Activated CD8-positive, alpha-beta T cell treated with anti-CD3 and anti-CD28 coated beads, Interleukin-2, amount 10 ng/mL, durations not matched to agents 7 days and 5 days (primary cell): ENCODE measurements at regions not wholly inside any gene's neighbourhood (a gene's known extent, or its start where the extent isn't known, plus 50 kb on each side); places are given as distances from the start of the nearest gene placed in this dataset.
"Not testable (repeated sequence)": the region's sequence is repeated elsewhere in the genome, so short reads cannot be mapped to it uniquely, and the experiment has no call there.

Experiments
- ATAC-seq: fragments of 150-1000 bp; cut with Tn5 transposase; one replicate; pipeline ENCODE4 v1.10.0; 2021; ENCODE audit warnings: moderate library complexity
- CTCF ChIA-PET: fragments of 350-600 bp; sonication (Branson Sonifier 250); formaldehyde crosslinking; loops from one replicate; lab custom pipeline; 2021; ENCODE audit warnings: antibody characterized with exemption; lab: Charles Lee
- POLR2A ChIA-PET: fragments of 350-600 bp; sonication (Branson Sonifier 250); formaldehyde crosslinking; loops from one replicate; lab custom pipeline; 2021; ENCODE audit warnings: antibody characterized with exemption; lab: Charles Lee
- DNase-seq: peaks from one replicate; pipeline ENCODE4 v3.0.0-alpha.2; 2020
- H3K27ac Mint-ChIP-seq: one replicate; pipeline ENCODE4 v1.8.0; 2021; ENCODE audit warnings: mild to moderate bottlenecking, mixed read lengths
- H3K27me3 Mint-ChIP-seq: one replicate; pipeline ENCODE4 v1.8.0; 2021; ENCODE audit warnings: low read depth, mixed read lengths
- H3K36me3 Mint-ChIP-seq: one replicate; pipeline ENCODE4 v1.8.0; 2021; ENCODE audit warnings: low read depth, mixed read lengths
- H3K4me1 Mint-ChIP-seq: one replicate; pipeline ENCODE4 v1.8.0; 2021; ENCODE audit warnings: low read depth, mixed read lengths
- H3K4me3 Mint-ChIP-seq: one replicate; pipeline ENCODE4 v1.8.0; 2021; ENCODE audit warnings: mild to moderate bottlenecking, mixed read lengths
- H3K9me3 Mint-ChIP-seq: one replicate; pipeline ENCODE4 v1.8.0; 2022; ENCODE audit warnings: mixed read lengths; ENCODE audit not compliant: insufficient read depth

DNA sequence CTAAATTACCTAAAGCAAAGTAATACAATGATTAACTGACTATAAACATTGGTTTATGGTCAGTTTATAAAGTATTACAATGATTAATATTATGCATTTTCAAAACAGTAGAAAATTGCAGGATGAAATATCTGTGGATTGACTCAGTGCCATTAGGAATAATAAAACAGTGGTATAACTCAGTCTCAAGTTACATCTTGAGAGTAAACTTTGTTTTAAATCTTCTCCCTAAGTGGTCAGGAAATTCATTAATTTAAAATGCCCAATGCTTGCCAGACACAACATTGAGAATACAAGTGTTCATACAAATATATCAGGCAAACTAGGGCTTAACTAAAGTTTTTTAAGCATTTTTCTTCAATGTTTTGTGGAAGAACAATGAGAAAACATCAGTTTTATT lies 257.8 kb downstream of the ETV1 start:
- Mint-ChIP-seq H3K4me3 (no peak overlapping the region), H3K27ac (no peak overlapping the region), H3K36me3 (no peaks in the 10 kb centered on the region), H3K9me3 (no peaks in the 10 kb centered on the region), H3K27me3 (no peaks in the 10 kb centered on the region), H3K4me1 (no peaks in the 10 kb centered on the region)
- DNase-seq, result no peak
- no peak for ATAC-seq
- POLR2A ChIA-PET, result no interaction called here
- CTCF ChIA-PET, result no interaction called here

DNA sequence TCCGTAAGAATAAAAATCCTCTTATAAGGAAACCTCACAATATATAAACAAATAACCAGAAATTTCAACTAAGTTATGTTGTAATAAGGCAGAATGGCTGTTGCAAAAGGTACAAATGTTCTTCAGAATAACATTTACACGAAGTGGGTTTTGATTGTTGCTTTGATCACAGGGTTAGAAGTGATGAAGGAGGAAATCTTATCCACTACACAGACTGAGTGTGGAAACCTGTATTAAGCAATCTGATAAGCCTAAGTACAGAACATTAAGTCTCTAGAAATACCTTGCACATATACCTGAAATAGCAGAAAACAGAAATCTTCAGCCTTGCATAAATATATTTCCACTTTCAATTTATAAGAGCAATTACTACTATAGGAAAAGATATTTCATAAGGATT lies 251.9 kb downstream of the ETV1 start:
- DNase-seq, result no peak
- POLR2A ChIA-PET, result no interaction called here

DNA sequence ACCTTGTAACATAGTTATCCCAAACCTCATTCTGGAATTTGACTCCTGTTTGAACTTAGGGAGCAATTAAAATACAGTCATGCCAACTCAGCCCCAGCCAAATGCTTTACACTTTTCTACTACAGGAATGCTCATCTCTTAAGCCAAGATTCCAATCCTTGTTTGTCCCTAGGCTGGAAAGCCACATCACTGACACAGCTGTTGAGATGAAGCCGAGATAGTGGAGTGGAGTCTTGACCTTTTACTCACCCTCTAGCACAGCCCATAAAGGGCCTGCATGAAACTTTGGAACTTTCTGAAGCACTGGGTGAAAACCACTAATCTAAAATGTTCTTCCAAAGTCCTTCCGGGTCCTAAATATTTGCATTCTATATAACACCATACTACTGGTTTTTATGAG lies 247.3 kb downstream of the ETV1 start:
- CTCF ChIA-PET, result no interaction called here
- no peak overlapping the region for H3K4me3 Mint-ChIP-seq
- no peaks in the 10 kb centered on the region for H3K36me3 Mint-ChIP-seq
- ATAC-seq, result no peak
- H3K9me3 Mint-ChIP-seq, result no peaks in the 10 kb centered on the region
- no peaks in the 10 kb centered on the region for H3K4me1 Mint-ChIP-seq
- no peak for DNase-seq
- no peaks in the 10 kb centered on the region for H3K27me3 Mint-ChIP-seq
- POLR2A ChIA-PET, result no interaction called here
- no peak overlapping the region for H3K27ac Mint-ChIP-seq

More for the DNA sequence above, 251.9 kb downstream of the ETV1 start:
- Mint-ChIP-seq H3K27ac (no peak overlapping the region), H3K36me3 (no peaks in the 10 kb centered on the region), H3K4me3 (no peak overlapping the region), H3K4me1 (no peaks in the 10 kb centered on the region), H3K9me3 (no peaks in the 10 kb centered on the region), H3K27me3 (no peaks in the 10 kb centered on the region)
- ATAC-seq, result no peak
- CTCF ChIA-PET, result no interaction called here

DNA sequence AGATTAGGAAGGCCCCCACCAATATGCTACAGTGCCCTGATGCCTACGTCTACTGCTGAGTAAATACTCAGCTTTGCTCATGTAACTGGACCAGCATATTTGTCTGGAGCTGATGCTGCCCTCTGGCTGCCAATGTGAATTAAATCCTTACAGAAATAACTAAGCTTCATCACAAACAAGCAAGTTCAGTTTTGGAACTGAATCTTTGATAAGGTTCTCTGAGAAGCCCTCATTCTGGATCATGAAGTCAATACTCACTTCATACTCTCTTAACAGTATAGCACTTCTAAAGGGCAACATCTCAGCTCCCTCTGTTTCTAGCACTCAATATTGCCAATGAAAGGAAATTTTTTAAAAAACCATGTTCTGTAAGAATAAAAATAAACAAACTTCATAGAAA lies 246.7 kb downstream of the ETV1 start:
- no peaks in the 10 kb centered on the region for H3K27me3 Mint-ChIP-seq
- DNase-seq (no peak), ATAC-seq (no peak)
- no peaks in the 10 kb centered on the region for H3K36me3 Mint-ChIP-seq
- no peaks in the 10 kb centered on the region for H3K4me1 Mint-ChIP-seq
- no peak overlapping the region for H3K27ac Mint-ChIP-seq
- ChIA-PET POLR2A (no interaction called here), CTCF (no interaction called here)
- no peak overlapping the region for H3K4me3 Mint-ChIP-seq
- H3K9me3 Mint-ChIP-seq, result no peaks in the 10 kb centered on the region

DNA sequence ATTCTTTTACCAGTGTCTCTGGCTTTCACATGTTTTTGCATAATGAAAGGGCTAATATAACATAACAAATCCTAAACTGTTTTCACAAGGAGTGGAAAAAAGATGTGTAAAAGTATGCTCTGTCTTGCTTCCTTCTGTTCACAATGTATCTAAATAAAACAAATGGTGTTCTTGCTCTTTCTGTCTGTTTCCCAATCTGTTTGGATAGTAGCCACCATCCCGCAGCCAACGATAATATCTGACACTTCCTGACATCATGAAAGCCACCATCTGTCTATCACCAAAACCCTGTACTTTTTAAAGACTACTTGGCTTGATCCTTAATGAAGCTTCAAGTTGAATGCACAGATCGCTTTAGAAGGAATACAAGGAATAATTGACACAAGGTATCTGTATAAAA lies 246.2 kb downstream of the ETV1 start:
- CTCF ChIA-PET, result no interaction called here
- POLR2A ChIA-PET, result no interaction called here
- H3K27ac Mint-ChIP-seq, result no peak overlapping the region
- no peaks in the 10 kb centered on the region for H3K27me3 Mint-ChIP-seq
- no peaks in the 10 kb centered on the region for H3K36me3 Mint-ChIP-seq
- H3K4me1 Mint-ChIP-seq, result no peaks in the 10 kb centered on the region
- DNase-seq (no peak), ATAC-seq (no peak)
- no peaks in the 10 kb centered on the region for H3K9me3 Mint-ChIP-seq
- H3K4me3 Mint-ChIP-seq, result no peak overlapping the region

DNA sequence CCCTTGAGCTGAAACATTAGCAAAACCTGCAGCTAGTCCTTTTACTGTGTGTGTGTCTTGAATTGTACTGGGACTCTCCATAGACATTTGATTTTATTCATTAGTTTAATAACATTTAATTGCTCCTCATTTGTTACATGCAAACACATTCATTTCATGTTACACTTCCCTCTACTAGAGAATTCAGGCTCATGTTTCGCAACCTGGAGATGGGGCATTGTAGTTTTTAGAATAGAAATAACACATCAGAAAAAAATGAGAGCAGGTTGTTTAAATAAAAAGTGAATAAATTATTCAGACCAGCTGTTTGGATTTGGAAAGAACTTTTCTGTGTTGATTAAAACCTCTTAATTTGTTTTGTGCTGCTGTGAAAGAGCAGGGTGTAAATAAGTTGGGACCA lies 243.9 kb downstream of the ETV1 start:
- POLR2A ChIA-PET, result no interaction called here
- H3K36me3 Mint-ChIP-seq, result no peaks in the 10 kb centered on the region

DNA sequence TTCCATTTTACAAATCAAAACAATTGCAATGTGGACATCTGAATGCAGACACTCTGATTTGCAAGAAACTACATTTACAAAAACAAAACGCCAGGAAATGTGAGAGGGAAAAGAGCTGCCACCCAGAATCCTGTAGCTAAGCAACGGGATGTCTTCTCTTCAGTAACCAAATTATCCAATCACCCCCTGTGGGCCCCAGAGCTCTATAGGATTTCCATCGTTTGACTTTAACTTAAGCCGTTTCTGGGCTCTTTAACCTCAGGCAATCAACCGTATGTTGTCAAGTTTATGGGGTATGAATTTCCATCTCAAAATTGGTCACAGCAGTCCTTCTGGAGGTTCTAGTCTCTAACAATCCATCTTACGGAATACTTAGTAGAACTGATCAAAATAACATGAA lies 240.5 kb downstream of the ETV1 start:
- ATAC-seq, result no peak
- no peak for DNase-seq
- Mint-ChIP-seq H3K36me3 (no peaks in the 10 kb centered on the region), H3K4me3 (no peak overlapping the region), H3K9me3 (no peaks in the 10 kb centered on the region), H3K4me1 (no peaks in the 10 kb centered on the region), H3K27me3 (no peaks in the 10 kb centered on the region), H3K27ac (no peak overlapping the region)
- ChIA-PET CTCF (no interaction called here), POLR2A (no interaction called here)

More for the DNA sequence above, 243.9 kb downstream of the ETV1 start:
- ATAC-seq, result no peak
- Mint-ChIP-seq H3K9me3 (no peaks in the 10 kb centered on the region), H3K27me3 (no peaks in the 10 kb centered on the region), H3K27ac (no peak overlapping the region), H3K4me1 (no peaks in the 10 kb centered on the region), H3K4me3 (no peak overlapping the region)
- CTCF ChIA-PET, result no interaction called here
- no peak for DNase-seq

DNA sequence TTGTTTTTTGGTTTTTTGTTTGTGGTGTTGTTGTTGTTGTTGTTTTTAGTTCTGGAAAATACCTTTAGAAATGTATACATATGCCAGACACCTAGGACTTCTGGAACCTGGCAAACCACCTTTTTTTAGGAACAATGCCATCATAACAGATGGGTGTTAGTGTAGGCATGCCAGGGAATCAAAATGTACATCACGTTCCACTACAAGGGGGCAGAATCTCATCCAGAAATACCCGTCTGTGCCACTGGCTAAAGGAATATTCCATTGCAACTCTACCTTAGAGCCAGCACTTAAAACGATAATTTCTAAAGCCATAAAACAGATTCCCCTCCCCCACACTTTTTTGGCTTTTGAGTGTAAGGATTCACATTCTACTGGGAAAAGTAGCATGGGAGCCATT lies 239.8 kb downstream of the ETV1 start:
- Mint-ChIP-seq H3K4me3 (no peak overlapping the region), H3K27ac (no peak overlapping the region), H3K27me3 (no peaks in the 10 kb centered on the region), H3K9me3 (no peaks in the 10 kb centered on the region), H3K36me3 (no peaks in the 10 kb centered on the region), H3K4me1 (no peaks in the 10 kb centered on the region)
- DNase-seq (no peak), ATAC-seq (no peak)
- ChIA-PET POLR2A (no interaction called here), CTCF (interaction anchor here (1.0 kb wide), 1 partner anchor 8 kb away, joined by 3 read pairs; no protein-coding TSS in a partner anchor)

DNA sequence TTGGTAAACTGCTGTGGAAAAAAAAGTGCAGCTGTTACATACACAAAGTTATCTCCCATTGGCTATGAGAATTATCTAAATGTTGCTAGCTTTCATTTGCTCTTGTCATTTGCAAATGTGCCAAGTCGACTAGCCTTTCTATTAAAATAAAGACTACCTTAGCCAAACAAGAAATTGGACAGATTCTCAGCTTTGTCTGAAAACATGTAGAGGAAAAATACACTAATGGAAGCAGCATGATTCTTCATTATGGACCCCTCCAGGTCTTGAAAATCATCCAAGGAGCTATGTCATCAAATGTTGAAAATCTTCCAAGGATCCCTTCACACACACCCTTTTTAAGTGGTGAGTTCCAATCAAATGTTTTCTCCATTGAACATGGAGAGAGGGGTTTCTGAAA lies 237.7 kb downstream of the ETV1 start:
- no peak for DNase-seq
- Mint-ChIP-seq H3K36me3 (no peaks in the 10 kb centered on the region), H3K4me1 (no peaks in the 10 kb centered on the region), H3K9me3 (no peaks in the 10 kb centered on the region), H3K4me3 (no peak overlapping the region), H3K27me3 (no peaks in the 10 kb centered on the region), H3K27ac (no peak overlapping the region)
- POLR2A ChIA-PET, result no interaction called here
- CTCF ChIA-PET, result no interaction called here
- ATAC-seq, result no peak

DNA sequence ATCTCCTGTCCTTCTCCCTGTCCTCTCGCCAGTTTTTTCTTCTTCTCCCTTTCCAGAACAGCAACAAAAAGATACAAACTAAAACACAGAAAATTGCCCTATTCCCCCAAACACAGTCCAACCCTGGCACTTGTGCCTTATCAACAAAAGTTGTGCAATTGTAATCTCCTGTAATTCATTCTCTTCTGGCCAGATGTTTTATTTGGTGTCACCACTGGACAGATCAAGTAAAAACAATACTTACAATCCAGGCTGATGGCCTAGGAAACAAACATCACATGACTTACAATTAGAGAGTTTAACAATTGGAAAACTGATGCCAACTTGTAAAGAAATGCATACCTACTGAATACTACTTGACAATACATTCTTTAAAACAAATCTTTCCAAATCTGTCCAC lies 231.6 kb downstream of the ETV1 start:
- DNase-seq (no peak), ATAC-seq (no peak)
- no peaks in the 10 kb centered on the region for H3K4me1 Mint-ChIP-seq
- no peak overlapping the region for H3K27ac Mint-ChIP-seq
- H3K27me3 Mint-ChIP-seq, result no peaks in the 10 kb centered on the region
- H3K4me3 Mint-ChIP-seq, result no peak overlapping the region
- POLR2A ChIA-PET, result no interaction called here
- no peaks in the 10 kb centered on the region for H3K36me3 Mint-ChIP-seq
- CTCF ChIA-PET, result no interaction called here
- no peaks in the 10 kb centered on the region for H3K9me3 Mint-ChIP-seq

DNA sequence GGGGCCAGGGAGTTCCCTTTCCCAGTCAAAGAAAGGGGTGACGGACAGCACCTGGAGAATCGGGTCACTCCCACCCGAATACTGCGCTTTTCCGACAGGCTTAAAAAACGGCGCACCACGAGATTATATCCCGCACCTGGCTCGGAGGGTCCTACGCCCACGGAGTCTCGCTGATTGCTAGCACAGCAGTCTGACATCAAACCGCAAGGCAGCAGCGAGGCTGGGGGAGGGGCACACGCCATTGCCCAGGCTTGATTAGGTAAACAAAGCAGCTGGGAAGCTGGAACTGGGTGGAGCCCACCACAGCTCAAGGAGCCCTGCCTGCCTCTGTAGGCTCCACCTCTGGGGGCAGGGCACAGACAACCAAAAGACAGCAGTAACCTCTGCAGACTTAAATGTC lies 223.6 kb downstream of the ETV1 start:
- ATAC-seq, H3K36me3 Mint-ChIP-seq, H3K9me3 Mint-ChIP-seq, POLR2A ChIA-PET, H3K4me3 Mint-ChIP-seq, DNase-seq, H3K27ac Mint-ChIP-seq, H3K4me1 Mint-ChIP-seq, CTCF ChIA-PET, H3K27me3 Mint-ChIP-seq: not testable (repeated sequence)

DNA sequence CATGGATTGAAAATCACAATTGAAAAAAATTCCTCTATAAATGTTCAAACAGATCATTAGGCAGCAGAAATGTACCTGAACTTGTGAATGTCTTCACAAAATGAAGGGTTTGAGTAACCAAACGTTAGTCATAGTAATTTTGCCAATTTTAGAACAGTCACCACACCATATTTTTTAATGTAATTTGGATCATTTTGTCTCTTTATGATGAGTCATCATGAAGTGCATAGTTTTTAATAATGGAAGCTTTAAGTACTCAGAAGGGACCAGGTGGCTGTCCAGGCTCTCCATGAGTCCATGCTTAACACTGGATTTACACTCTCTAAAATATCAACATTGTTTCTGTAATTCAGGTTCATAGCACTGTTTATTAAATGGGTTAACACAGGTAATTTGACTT lies 219.2 kb downstream of the ETV1 start:
- ATAC-seq (no peak), DNase-seq (no peak)
- Mint-ChIP-seq H3K36me3 (no peaks in the 10 kb centered on the region), H3K4me3 (no peak overlapping the region), H3K27ac (no peak overlapping the region), H3K27me3 (no peaks in the 10 kb centered on the region), H3K4me1 (no peaks in the 10 kb centered on the region), H3K9me3 (peaks cover under 1% of the 10 kb centered on the region)
- CTCF ChIA-PET, result no interaction called here
- POLR2A ChIA-PET, result no interaction called here

DNA sequence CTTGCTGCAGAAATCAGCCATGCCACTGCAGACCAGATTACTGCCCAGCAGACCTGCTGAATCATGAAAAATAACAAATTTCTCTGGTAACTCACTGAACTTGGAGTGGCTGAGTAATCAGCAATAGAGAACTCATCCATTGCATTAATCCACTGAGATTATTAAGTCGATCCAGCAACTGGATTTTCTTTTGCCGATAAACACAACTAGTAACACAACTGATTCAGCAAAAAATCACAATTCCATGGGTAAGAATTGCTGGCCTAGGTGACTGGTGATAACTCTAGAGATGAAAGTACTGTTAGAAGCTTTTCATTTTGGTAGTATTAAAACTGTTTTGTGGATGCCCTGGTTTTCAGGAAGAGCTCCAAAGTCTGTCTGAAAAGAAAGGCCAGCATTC lies 214.5 kb downstream of the ETV1 start:
- no peak for ATAC-seq
- no peak overlapping the region for H3K4me3 Mint-ChIP-seq
- no peaks in the 10 kb centered on the region for H3K9me3 Mint-ChIP-seq
- H3K36me3 Mint-ChIP-seq, result no peaks in the 10 kb centered on the region
- ChIA-PET CTCF (no interaction called here), POLR2A (no interaction called here)
- H3K4me1 Mint-ChIP-seq, result no peaks in the 10 kb centered on the region
- DNase-seq, result no peak
- H3K27me3 Mint-ChIP-seq, result no peaks in the 10 kb centered on the region
- H3K27ac Mint-ChIP-seq, result no peak overlapping the region
